ENCODE measurements at regions not wholly inside any gene's neighbourhood (a gene's known extent, or its start where the extent isn't known, plus 50 kb on each side); places are given as distances from the start of the nearest gene placed in this dataset.
"Not testable (repeated sequence)": the region's sequence is repeated elsewhere in the genome, so short reads cannot be mapped to it uniquely, and the experiment has no call there.

- Histone ChIP-seq H3K27ac (ENCODE audit: low read length) (no peak overlapping the region), H3K27me3 (ENCODE audit: control insufficient read depth, insufficient read depth, low read length) (no peaks in the 10 kb centered on the region), H3K9me3 (replicated peaks; ENCODE audit: control insufficient read depth, low read depth, low read length) (peaks cover 3% of the 10 kb centered on the region), H3K36me3 (ENCODE audit: control insufficient read depth, insufficient read depth, low read length) (no peaks in the 10 kb centered on the region), H3K4me3 (ENCODE audit: low read length) (no peak overlapping the region), H3K4me1 (ENCODE audit: control insufficient read depth, insufficient read depth, low read length) (peaks cover 4% of the 10 kb centered on the region)
- DNase-seq: no peak
- WGBS (ENCODE audit: insufficient coverage): no CpG with 5 or more reads among the region's 3 CpGs
Measured at GRCh38 chr1:182217071-182217470, 155.6 kb upstream of the ZNF648 start.

- H3K27ac ChIP-seq (ENCODE audit: low read length): no peak overlapping the region
- DNase-seq: peak; percentile 58
Measured at GRCh38 chr1:182215764-182216163, 154.3 kb upstream of the ZNF648 start.

GRCh38 chr1:182213163-182213562 is 151.7 kb upstream of the ZNF648 start:
- Histone ChIP-seq H3K4me1 (ENCODE audit: control insufficient read depth, insufficient read depth, low read length) (peaks cover 4% of the 10 kb centered on the region), H3K27ac (ENCODE audit: low read length) (no peak overlapping the region), H3K4me3 (ENCODE audit: low read length) (no peak overlapping the region), H3K9me3 (replicated peaks; ENCODE audit: control insufficient read depth, low read depth, low read length) (no peaks in the 10 kb centered on the region), H3K27me3 (ENCODE audit: control insufficient read depth, insufficient read depth, low read length) (no peaks in the 10 kb centered on the region), H3K36me3 (ENCODE audit: control insufficient read depth, insufficient read depth, low read length) (no peaks in the 10 kb centered on the region)
- no peak for DNase-seq
- WGBS (ENCODE audit: insufficient coverage): no CpG with 5 or more reads among the region's 1 CpG

More at GRCh38 chr1:182215764-182216163, 154.3 kb upstream of the ZNF648 start:
- H3K36me3 ChIP-seq (ENCODE audit: control insufficient read depth, insufficient read depth, low read length): no peaks in the 10 kb centered on the region
- H3K4me1 ChIP-seq (ENCODE audit: control insufficient read depth, insufficient read depth, low read length): peaks cover 4% of the 10 kb centered on the region
- H3K9me3 ChIP-seq (replicated peaks; ENCODE audit: control insufficient read depth, low read depth, low read length): no peaks in the 10 kb centered on the region
- no peaks in the 10 kb centered on the region for H3K27me3 ChIP-seq (ENCODE audit: control insufficient read depth, insufficient read depth, low read length)
- no peak overlapping the region for H3K4me3 ChIP-seq (ENCODE audit: low read length)

GRCh38 chr1:182211386-182211785 is 149.9 kb upstream of the ZNF648 start:
- Histone ChIP-seq H3K36me3 (ENCODE audit: control insufficient read depth, insufficient read depth, low read length) (no peaks in the 10 kb centered on the region), H3K27me3 (ENCODE audit: control insufficient read depth, insufficient read depth, low read length) (no peaks in the 10 kb centered on the region), H3K4me1 (ENCODE audit: control insufficient read depth, insufficient read depth, low read length) (peaks cover 17% of the 10 kb centered on the region), H3K27ac (ENCODE audit: low read length) (no peak overlapping the region), H3K4me3 (ENCODE audit: low read length) (no peak overlapping the region), H3K9me3 (replicated peaks; ENCODE audit: control insufficient read depth, low read depth, low read length) (no peaks in the 10 kb centered on the region)
- no peak for DNase-seq

- Histone ChIP-seq H3K4me1 (ENCODE audit: control insufficient read depth, insufficient read depth, low read length) (peaks cover 16% of the 10 kb centered on the region), H3K9me3 (replicated peaks; ENCODE audit: control insufficient read depth, low read depth, low read length) (no peaks in the 10 kb centered on the region), H3K27ac (ENCODE audit: low read length) (no peak overlapping the region), H3K36me3 (ENCODE audit: control insufficient read depth, insufficient read depth, low read length) (no peaks in the 10 kb centered on the region), H3K27me3 (ENCODE audit: control insufficient read depth, insufficient read depth, low read length) (no peaks in the 10 kb centered on the region), H3K4me3 (ENCODE audit: low read length) (no peak overlapping the region)
- no peak for DNase-seq
- no CpG with 5 or more reads among the region's 1 CpG for WGBS (ENCODE audit: insufficient coverage)
Measured at GRCh38 chr1:182210417-182210816, 148.9 kb upstream of the ZNF648 start.

- Histone ChIP-seq H3K27ac (ENCODE audit: low read length) (peak overlapping the region; percentile 8), H3K4me3 (ENCODE audit: low read length) (no peak overlapping the region), H3K27me3 (ENCODE audit: control insufficient read depth, insufficient read depth, low read length) (no peaks in the 10 kb centered on the region), H3K4me1 (ENCODE audit: control insufficient read depth, insufficient read depth, low read length) (peaks cover 14% of the 10 kb centered on the region), H3K9me3 (replicated peaks; ENCODE audit: control insufficient read depth, low read depth, low read length) (no peaks in the 10 kb centered on the region), H3K36me3 (ENCODE audit: control insufficient read depth, insufficient read depth, low read length) (no peaks in the 10 kb centered on the region)
- no peak for DNase-seq
- WGBS (ENCODE audit: insufficient coverage): no CpG with 5 or more reads among the region's 4 CpGs
Measured at GRCh38 chr1:182207300-182207699, 145.8 kb upstream of the ZNF648 start.

GRCh38 chr1:182206626-182207239 is 145.2 kb upstream of the ZNF648 start:
- 52% methylated on average over 3 of the region's 4 CpGs for WGBS (ENCODE audit: insufficient coverage)
- Histone ChIP-seq H3K4me3 (ENCODE audit: low read length) (no peak overlapping the region), H3K27ac (ENCODE audit: low read length) (peak overlapping the region; percentile 39), H3K36me3 (ENCODE audit: control insufficient read depth, insufficient read depth, low read length) (no peaks in the 10 kb centered on the region), H3K27me3 (ENCODE audit: control insufficient read depth, insufficient read depth, low read length) (no peaks in the 10 kb centered on the region), H3K9me3 (replicated peaks; ENCODE audit: control insufficient read depth, low read depth, low read length) (no peaks in the 10 kb centered on the region), H3K4me1 (ENCODE audit: control insufficient read depth, insufficient read depth, low read length) (peaks cover 14% of the 10 kb centered on the region)
- DNase-seq: peak; percentile 88

GRCh38 chr1:182205351-182206022 is 144.0 kb upstream of the ZNF648 start:
- no peaks in the 10 kb centered on the region for H3K9me3 ChIP-seq (replicated peaks; ENCODE audit: control insufficient read depth, low read depth, low read length)
- DNase-seq: no peak
- H3K4me1 ChIP-seq (ENCODE audit: control insufficient read depth, insufficient read depth, low read length): peaks cover 14% of the 10 kb centered on the region
- no peak overlapping the region for H3K27ac ChIP-seq (ENCODE audit: low read length)
- no peaks in the 10 kb centered on the region for H3K27me3 ChIP-seq (ENCODE audit: control insufficient read depth, insufficient read depth, low read length)
- no peaks in the 10 kb centered on the region for H3K36me3 ChIP-seq (ENCODE audit: control insufficient read depth, insufficient read depth, low read length)
- H3K4me3 ChIP-seq (ENCODE audit: low read length): no peak overlapping the region

GRCh38 chr1:182203191-182203875 is 141.8 kb upstream of the ZNF648 start:
- no peak overlapping the region for H3K27ac ChIP-seq (ENCODE audit: low read length)
- H3K4me3 ChIP-seq (ENCODE audit: low read length): no peak overlapping the region
- H3K36me3 ChIP-seq (ENCODE audit: control insufficient read depth, insufficient read depth, low read length): no peaks in the 10 kb centered on the region
- peaks cover 14% of the 10 kb centered on the region for H3K4me1 ChIP-seq (ENCODE audit: control insufficient read depth, insufficient read depth, low read length)
- DNase-seq: no peak
- H3K9me3 ChIP-seq (replicated peaks; ENCODE audit: control insufficient read depth, low read depth, low read length): no peaks in the 10 kb centered on the region
- WGBS (ENCODE audit: insufficient coverage): no CpG with 5 or more reads among the region's 2 CpGs
- no peaks in the 10 kb centered on the region for H3K27me3 ChIP-seq (ENCODE audit: control insufficient read depth, insufficient read depth, low read length)

GRCh38 chr1:182201490-182201889 is 140.0 kb upstream of the ZNF648 start:
- H3K36me3 ChIP-seq (ENCODE audit: control insufficient read depth, insufficient read depth, low read length); H3K9me3 ChIP-seq (replicated peaks; ENCODE audit: control insufficient read depth, low read depth, low read length); H3K4me3 ChIP-seq (ENCODE audit: low read length); H3K27ac ChIP-seq (ENCODE audit: low read length); DNase-seq; H3K4me1 ChIP-seq (ENCODE audit: control insufficient read depth, insufficient read depth, low read length); H3K27me3 ChIP-seq (ENCODE audit: control insufficient read depth, insufficient read depth, low read length): not testable (repeated sequence)
- 92% methylated on average over 3 of the region's 7 CpGs for WGBS (ENCODE audit: insufficient coverage)

All from muscle of leg (tissue), 3 donors.